Breast epithelium (tissue), 3 donors: ENCODE measurements at regions not wholly inside any gene's neighbourhood (a gene's known extent, or its start where the extent isn't known, plus 50 kb on each side); places are given as distances from the start of the nearest gene placed in this dataset.

Experiments used
- CTCF ChIP-seq, 3 donors: fragments of 450-650 bp; IDR thresholded peaks; one replicate each; pipeline ENCODE4 v1.5.1; 2016 to 2017; ENCODE audit warnings: antibody characterized with exemption in 3 of 3, mild to moderate bottlenecking in 3 of 3, moderate library complexity in 3 of 3
- POLR2AphosphoS5 ChIP-seq, 3 donors: sonication (generic); formaldehyde crosslinking; IDR thresholded peaks; one replicate each; pipeline ENCODE4 v1.6.1; 2017; ENCODE audit warnings: antibody characterized with exemption in 3 of 3

GRCh38 chr15:92707880-92708551 lies 52.4 kb upstream of the FAM174B start:
- TF ChIP-seq CTCF (IDR thresholded peaks at IDR 0.05): no peak
- TF ChIP-seq POLR2AphosphoS5 (IDR thresholded peaks at IDR 0.05): no peak
